ENCODE measurements at regions not wholly inside any gene's neighbourhood (a gene's known extent, or its start where the extent isn't known, plus 50 kb on each side); places are given as distances from the start of the nearest gene placed in this dataset.

- TF ChIP-seq CHD7 (IDR thresholded peaks at IDR 0.05; ENCODE audit: insufficient replicate concordance, low read length), result no peak
- no peak for TF ChIP-seq NRF1 (IDR thresholded peaks at IDR 0.05; ENCODE audit: low read depth, low read length)
- no peak for TF ChIP-seq SP1 (IDR thresholded peaks at IDR 0.05; ENCODE audit: low read depth, low read length)
- no peak for TF ChIP-seq NANOG (IDR thresholded peaks at IDR 0.05; ENCODE audit: insufficient read depth, low read depth, low read length, poor library complexity, severe bottlenecking)
- no peak for TF ChIP-seq EP300 (IDR thresholded peaks at IDR 0.05; ENCODE audit: borderline replicate concordance in 1 of 2, low read depth in 2 of 2, low read length in 2 of 2)
Measured at GRCh38 chr14:51368721-51369163, 128.7 kb downstream of the TMX1 start (continued).

Data from H1 (cell line).